CD14-positive monocyte (primary cell): ENCODE measurements at regions not wholly inside any gene's neighbourhood (a gene's known extent, or its start where the extent isn't known, plus 50 kb on each side); places are given as distances from the start of the nearest gene placed in this dataset.

Source experiments
- DNase-seq, 3 donors: peaks; one replicate each; pipeline ENCODE4 v3.0.0-alpha.2; 2011 to 2022
- H2AFZ ChIP-seq: 2 replicates; pipeline ENCODE4 v1.6.0; 2012; ENCODE audit warnings: mild to moderate bottlenecking, low read depth, low read length, inconsistent platforms; ENCODE audit not compliant: insufficient read depth, poor library complexity, severe bottlenecking
- H3K27ac ChIP-seq, 2 donors: 1 replicate in 1 of 2; 2 replicates in 1 of 2; pipeline ENCODE4 v1.5.1; 2012 to 2013; ENCODE audit warnings: low read length in 2 of 2, control low read depth in 1 of 2, inconsistent platforms in 1 of 2, low read depth in 1 of 2, mild to moderate bottlenecking in 1 of 2
- H3K27me3 ChIP-seq, 2 donors: one replicate each; pipeline versions ENCODE4 v1.6.0 to v1.6.1; 2011 to 2013; ENCODE audit warnings: low read length in 2 of 2; ENCODE audit not compliant: control insufficient read depth in 2 of 2, insufficient read depth in 2 of 2
- H3K36me3 ChIP-seq, 2 donors: replicated peaks in 1 of 2; 1 replicate in 1 of 2; 2 replicates in 1 of 2; pipeline versions ENCODE4 v1.5.1 to v1.6.1; 2012 to 2013; ENCODE audit warnings: low read length in 2 of 2, control low read depth in 1 of 2, inconsistent platforms in 1 of 2, mild to moderate bottlenecking in 1 of 2; ENCODE audit not compliant: insufficient read depth in 2 of 2, control insufficient read depth in 1 of 2
- H3K4me1 ChIP-seq, 2 donors: 1 replicate in 1 of 2; 2 replicates in 1 of 2; pipeline versions ENCODE4 v1.5.1 to v1.6.1; 2012 to 2013; ENCODE audit warnings: low read length in 2 of 2, control low read depth in 1 of 2, inconsistent platforms in 1 of 2, mild to moderate bottlenecking in 1 of 2, moderate library complexity in 1 of 2; ENCODE audit not compliant: insufficient read depth in 2 of 2, control insufficient read depth in 1 of 2
- H3K4me2 ChIP-seq: replicated peaks from 2 replicates; pipeline ENCODE3; 2012; ENCODE audit warnings: low read length, moderate library complexity, mild to moderate bottlenecking; ENCODE audit not compliant: poor library complexity, severe bottlenecking; ENCODE audit errors: extremely low read depth
- H3K4me3 ChIP-seq, 3 experiments: fragments of 200-600 bp in 1 of 3; sonication (generic) in 1 of 3; replicated peaks in 1 of 3; 1 replicate in 2 of 3; 2 replicates in 1 of 3; pipeline ENCODE4 v1.5.1; 2011 to 2013; ENCODE audit warnings: low read length in 3 of 3, mild to moderate bottlenecking in 3 of 3, control low read depth in 2 of 3, low read depth in 2 of 3, inconsistent platforms in 1 of 3, moderate library complexity in 1 of 3
- H3K79me2 ChIP-seq: 2 replicates; pipeline ENCODE4 v1.6.0; 2012; ENCODE audit warnings: mild to moderate bottlenecking, control low read depth, inconsistent platforms, low read length, moderate library complexity; ENCODE audit not compliant: insufficient read depth
- H3K9ac ChIP-seq: 2 replicates; pipeline ENCODE4 v1.6.0; 2017; ENCODE audit warnings: low read length, mild to moderate bottlenecking; ENCODE audit not compliant: insufficient read depth, poor library complexity, severe bottlenecking
- H3K9me3 ChIP-seq, 2 donors: replicated peaks in 1 of 2; 1 replicate in 1 of 2; 2 replicates in 1 of 2; pipeline versions ENCODE4 v1.5.1 to v1.6.1; 2012 to 2013; ENCODE audit warnings: low read length in 2 of 2, control low read depth in 1 of 2; ENCODE audit not compliant: control insufficient read depth in 1 of 2, insufficient read depth in 1 of 2
- H4K20me1 ChIP-seq: 2 replicates; pipeline ENCODE4 v1.6.0; 2012; ENCODE audit warnings: mild to moderate bottlenecking, low read length, control low read depth, moderate library complexity; ENCODE audit not compliant: insufficient read depth
- H3K27ac Mint-ChIP-seq, 7 donors: one replicate each; pipeline ENCODE4 v1.8.0; 2020; ENCODE audit warnings: mild to moderate bottlenecking in 7 of 7, mixed read lengths in 7 of 7, moderate library complexity in 6 of 7, inconsistent platforms in 2 of 7
- H3K27me3 Mint-ChIP-seq, 3 donors: one replicate each; pipeline ENCODE4 v1.8.0; 2021 to 2022; ENCODE audit warnings: low read depth in 3 of 3, mild to moderate bottlenecking in 3 of 3, mixed read lengths in 3 of 3, moderate library complexity in 3 of 3, inconsistent platforms in 1 of 3
- H3K36me3 Mint-ChIP-seq, 2 donors: one replicate each; pipeline ENCODE4 v1.8.0; 2020; ENCODE audit warnings: mixed read lengths in 2 of 2, inconsistent platforms in 1 of 2, mild to moderate bottlenecking in 1 of 2
- H3K4me1 Mint-ChIP-seq: one replicate; pipeline ENCODE4 v1.8.0; 2020; ENCODE audit warnings: mild to moderate bottlenecking, mixed read lengths
- H3K4me3 Mint-ChIP-seq, 2 donors: one replicate each; pipeline ENCODE4 v1.8.0; 2020; ENCODE audit warnings: mild to moderate bottlenecking in 2 of 2, mixed read lengths in 2 of 2, moderate library complexity in 1 of 2
- H3K9me3 Mint-ChIP-seq, 7 donors: one replicate each; pipeline ENCODE4 v1.8.0; 2020 to 2022; ENCODE audit warnings: mixed read lengths in 7 of 7, mild to moderate bottlenecking in 6 of 7, moderate library complexity in 6 of 7, inconsistent platforms in 2 of 7
- WGBS: methylation state at CpG from one replicate; pipeline ENCODE4 v1.1.5; 2013; ENCODE audit warnings: missing lambda C conversion rate; ENCODE audit not compliant: insufficient coverage; 5-methylcytosine and 5-hydroxymethylcytosine counted together
- intact Hi-C, 2 donors: fragments of 100-400 bp; cut with micrococcal nuclease; formaldehyde crosslinking; loops; one replicate each; pipeline versions ENCODE4 v1.15.0 to v1.15.1; 2023
- TF ChIP-seq, protein P1 (sequence below): fragments of 200-600 bp; IDR thresholded peaks from one replicate; pipeline ENCODE4 v1.8.0; 2022; ENCODE audit warnings: antibody characterized with exemption, mild to moderate bottlenecking

DNA sequence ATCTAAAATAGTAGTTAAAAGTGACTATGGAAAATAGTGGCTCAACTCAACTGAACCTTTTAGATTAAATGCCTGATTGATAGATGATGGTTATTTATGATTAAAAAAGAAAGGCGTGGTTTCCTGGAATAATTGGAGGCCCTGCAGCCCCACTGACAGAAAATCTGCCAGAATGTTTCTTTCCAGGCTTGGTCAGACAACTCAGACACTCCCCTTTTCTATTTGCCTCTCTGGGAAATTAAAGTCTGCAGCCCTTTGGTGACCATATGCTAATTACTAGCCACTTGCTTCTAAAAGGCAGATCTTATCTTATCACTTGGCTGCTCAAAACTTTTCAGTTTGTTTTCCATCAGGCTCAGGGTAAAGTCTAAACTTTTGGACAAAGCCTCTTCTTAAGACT, 506.0 kb downstream of the TMEM114 start:
- Mint-ChIP-seq H3K4me1 (peaks cover 8% of the 10 kb centered on the region), H3K9me3 (peaks cover 0 to 7% (median 2%) of the 10 kb centered on the region in 7 donors), H3K27me3 (no peaks in the 10 kb centered on the region), H3K36me3 (no peaks in the 10 kb centered on the region), H3K27ac (no peak overlapping the region), H3K4me3 (no peak overlapping the region)
- no peak for DNase-seq
- no peaks in the 10 kb centered on the region for H3K27me3 ChIP-seq
- H2AFZ ChIP-seq: no peak overlapping the region
- no peak overlapping the region for H3K27ac ChIP-seq
- TF ChIP-seq, protein P1, sequence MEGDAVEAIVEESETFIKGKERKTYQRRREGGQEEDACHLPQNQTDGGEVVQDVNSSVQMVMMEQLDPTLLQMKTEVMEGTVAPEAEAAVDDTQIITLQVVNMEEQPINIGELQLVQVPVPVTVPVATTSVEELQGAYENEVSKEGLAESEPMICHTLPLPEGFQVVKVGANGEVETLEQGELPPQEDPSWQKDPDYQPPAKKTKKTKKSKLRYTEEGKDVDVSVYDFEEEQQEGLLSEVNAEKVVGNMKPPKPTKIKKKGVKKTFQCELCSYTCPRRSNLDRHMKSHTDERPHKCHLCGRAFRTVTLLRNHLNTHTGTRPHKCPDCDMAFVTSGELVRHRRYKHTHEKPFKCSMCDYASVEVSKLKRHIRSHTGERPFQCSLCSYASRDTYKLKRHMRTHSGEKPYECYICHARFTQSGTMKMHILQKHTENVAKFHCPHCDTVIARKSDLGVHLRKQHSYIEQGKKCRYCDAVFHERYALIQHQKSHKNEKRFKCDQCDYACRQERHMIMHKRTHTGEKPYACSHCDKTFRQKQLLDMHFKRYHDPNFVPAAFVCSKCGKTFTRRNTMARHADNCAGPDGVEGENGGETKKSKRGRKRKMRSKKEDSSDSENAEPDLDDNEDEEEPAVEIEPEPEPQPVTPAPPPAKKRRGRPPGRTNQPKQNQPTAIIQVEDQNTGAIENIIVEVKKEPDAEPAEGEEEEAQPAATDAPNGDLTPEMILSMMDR: no peak
- H3K36me3 ChIP-seq: no peaks in the 10 kb centered on the region
- no peak overlapping the region for H3K9ac ChIP-seq
- intact Hi-C loops: no loop called here
- WGBS: 80% methylated on average over 1 of the region's 1 CpG
- no peak overlapping the region for H3K4me3 ChIP-seq
- H4K20me1 ChIP-seq: no peaks in the 10 kb centered on the region
- H3K4me2 ChIP-seq: no peak overlapping the region
- peaks cover 0 to 6% of the 10 kb centered on the region in 2 donors for H3K9me3 ChIP-seq
- no peaks in the 10 kb centered on the region for H3K4me1 ChIP-seq
- no peaks in the 10 kb centered on the region for H3K79me2 ChIP-seq

GRCh38 chr16:8083560-8083959, 506.8 kb downstream of the TMEM114 start:
- DNase-seq: no peak
- no peak overlapping the region for H3K4me3 ChIP-seq
- Mint-ChIP-seq H3K36me3 (no peaks in the 10 kb centered on the region), H3K9me3 (peaks cover 0 to 7% (median 2%) of the 10 kb centered on the region in 7 donors), H3K4me3 (no peak overlapping the region), H3K27me3 (no peaks in the 10 kb centered on the region), H3K4me1 (peaks cover 8% of the 10 kb centered on the region), H3K27ac (no peak overlapping the region)
- peaks cover 0 to 6% of the 10 kb centered on the region in 2 donors for H3K9me3 ChIP-seq
- no peaks in the 10 kb centered on the region for H4K20me1 ChIP-seq
- no peaks in the 10 kb centered on the region for H3K27me3 ChIP-seq
- H3K36me3 ChIP-seq: no peaks in the 10 kb centered on the region
- H3K4me1 ChIP-seq: no peaks in the 10 kb centered on the region
- H3K79me2 ChIP-seq: no peaks in the 10 kb centered on the region
- no peak overlapping the region for H3K9ac ChIP-seq
- no peak overlapping the region for H2AFZ ChIP-seq
- intact Hi-C loops: no loop called here
- no peak overlapping the region for H3K4me2 ChIP-seq
- TF ChIP-seq, protein P1: no peak
- no peak overlapping the region for H3K27ac ChIP-seq
- WGBS: no CpG with 5 or more reads among the region's 4 CpGs
